ENCODE measurements at regions not wholly inside any gene's neighbourhood (a gene's known extent, or its start where the extent isn't known, plus 50 kb on each side); places are given as distances from the start of the nearest gene placed in this dataset.

- Histone ChIP-seq H3K27ac (ENCODE audit: low read depth in 2 of 2, low read length in 2 of 2) (peak overlapping the region; percentile 19 to 63), H3K9ac (ENCODE audit: low read length in 3 of 3) (no peak overlapping the region), H3K4me3 (ENCODE audit: low read length in 3 of 3) (no peak overlapping the region), H3K27me3 (ENCODE audit: control insufficient read depth, insufficient read depth, low read length) (no peaks in the 10 kb centered on the region), H3K9me3 (ENCODE audit: control insufficient read depth in 2 of 3, insufficient read depth in 1 of 3, low read length in 3 of 3) (no peaks in the 10 kb centered on the region), H3K36me3 (ENCODE audit: control insufficient read depth in 2 of 3, insufficient read depth in 3 of 3, low read length in 3 of 3) (no peaks in the 10 kb centered on the region), H3K4me1 (ENCODE audit: control insufficient read depth in 2 of 3, insufficient read depth in 2 of 3, low read depth in 1 of 3, low read length in 3 of 3) (peaks cover 6 to 14% (median 10%) of the 10 kb centered on the region in 3 donors)
- DNase-seq (peak in 3 of 5 donors; percentile 15 to 39 (median 25)), FAIRE-seq (no peak)
- intact Hi-C loops (cut with DNase I) = no loop called here
- TF ChIP-seq CTCF (IDR thresholded peaks at IDR 0.05; ENCODE audit: borderline replicate concordance, extremely low read depth, insufficient read depth) = no peak
Measured at GRCh38 chr6:87772597-87773530, 70.8 kb upstream of the AKIRIN2 start.

GRCh38 chr6:87767478-87767877, 65.4 kb upstream of the AKIRIN2 start:
- H3K36me3 ChIP-seq (ENCODE audit: control insufficient read depth in 2 of 3, insufficient read depth in 3 of 3, low read length in 3 of 3) = no peaks in the 10 kb centered on the region
- H3K9me3 ChIP-seq (ENCODE audit: control insufficient read depth in 2 of 3, insufficient read depth in 1 of 3, low read length in 3 of 3) = no peaks in the 10 kb centered on the region
- no peak for TF ChIP-seq CTCF (IDR thresholded peaks at IDR 0.05; ENCODE audit: borderline replicate concordance, extremely low read depth, insufficient read depth)
- no peak for DNase-seq
- H3K27me3 ChIP-seq (ENCODE audit: control insufficient read depth, insufficient read depth, low read length) = no peaks in the 10 kb centered on the region
- H3K9ac ChIP-seq (ENCODE audit: low read length in 3 of 3) = no peak overlapping the region
- H3K27ac ChIP-seq (ENCODE audit: low read depth in 2 of 2, low read length in 2 of 2) = no peak overlapping the region
- peaks cover under 1 to 2% (median 1%) of the 10 kb centered on the region in 3 donors for H3K4me1 ChIP-seq (ENCODE audit: control insufficient read depth in 2 of 3, insufficient read depth in 2 of 3, low read depth in 1 of 3, low read length in 3 of 3)
- intact Hi-C loops (cut with DNase I) = no loop called here
- H3K4me3 ChIP-seq (ENCODE audit: low read length in 3 of 3) = no peak overlapping the region
- no peak for FAIRE-seq

- Histone ChIP-seq H3K27ac (ENCODE audit: low read depth in 2 of 2, low read length in 2 of 2) (no peak overlapping the region), H3K4me1 (ENCODE audit: control insufficient read depth in 2 of 3, insufficient read depth in 2 of 3, low read depth in 1 of 3, low read length in 3 of 3) (no peaks in the 10 kb centered on the region), H3K36me3 (ENCODE audit: control insufficient read depth in 2 of 3, insufficient read depth in 3 of 3, low read length in 3 of 3) (no peaks in the 10 kb centered on the region), H3K27me3 (ENCODE audit: control insufficient read depth, insufficient read depth, low read length) (no peaks in the 10 kb centered on the region), H3K9me3 (ENCODE audit: control insufficient read depth in 2 of 3, insufficient read depth in 1 of 3, low read length in 3 of 3) (no peaks in the 10 kb centered on the region), H3K9ac (ENCODE audit: low read length in 3 of 3) (no peak overlapping the region), H3K4me3 (ENCODE audit: low read length in 3 of 3) (no peak overlapping the region)
- intact Hi-C loops (cut with DNase I) = no loop called here
- FAIRE-seq = no peak
- DNase-seq = peak in 1 of 5 donors; percentile 34
- TF ChIP-seq CTCF (IDR thresholded peaks at IDR 0.05; ENCODE audit: borderline replicate concordance, extremely low read depth, insufficient read depth) = no peak
Measured at GRCh38 chr6:87766211-87766610, 64.2 kb upstream of the AKIRIN2 start.

Measured in kidney (tissue), 13 donors.